PFSK-1 (cell line): ENCODE measurements at regions not wholly inside any gene's neighbourhood (a gene's known extent, or its start where the extent isn't known, plus 50 kb on each side); places are given as distances from the start of the nearest gene placed in this dataset.

ENCODE experiments used
- POLR2AphosphoS5 ChIP-seq: IDR thresholded peaks from 2 replicates; pipeline ENCODE4 v1.6.1; 2012; ENCODE audit warnings: low read depth, mild to moderate bottlenecking, control low read depth, low read length, moderate library complexity
- REST ChIP-seq, 2 experiments: IDR thresholded peaks; 2 replicates each; pipeline versions ENCODE4 v1.6.1 to v1.8.0; 2011 to 2012; ENCODE audit warnings: low read depth in 2 of 2, low read length in 2 of 2, control low read depth in 1 of 2, inconsistent platforms in 1 of 2, mild to moderate bottlenecking in 1 of 2, moderate library complexity in 1 of 2; ENCODE audit not compliant: insufficient read depth in 1 of 2
- SIN3A ChIP-seq: IDR thresholded peaks from 2 replicates; pipeline ENCODE4 v1.6.1; 2012; ENCODE audit warnings: mild to moderate bottlenecking, low read length, moderate library complexity, borderline replicate concordance; ENCODE audit not compliant: insufficient read depth
- TAF1 ChIP-seq: IDR thresholded peaks from 2 replicates; pipeline ENCODE4 v1.6.1; 2012; ENCODE audit warnings: low read length, control low read depth, borderline replicate concordance; ENCODE audit not compliant: insufficient read depth

- TF ChIP-seq POLR2AphosphoS5: no peak
- no peak for TF ChIP-seq REST (IDR thresholded peaks at IDR 0.05; ENCODE audit: insufficient read depth in 1 of 2, low read depth in 2 of 2, low read length in 2 of 2)
- TF ChIP-seq TAF1: no peak
- no peak for TF ChIP-seq SIN3A
Observed at GRCh38 chr16:72298961-72299360, 127.0 kb upstream of the PMFBP1 start.
